SK-N-SH (cell line): ENCODE measurements at regions not wholly inside any gene's neighbourhood (a gene's known extent, or its start where the extent isn't known, plus 50 kb on each side); places are given as distances from the start of the nearest gene placed in this dataset.

Experiments
- TEAD4 ChIP-seq: IDR thresholded peaks from 2 replicates; pipeline ENCODE4 v1.4.0; 2012; ENCODE audit warnings: mild to moderate bottlenecking, borderline replicate concordance; ENCODE audit not compliant: insufficient read depth
- TF ChIP-seq, protein P1 (sequence below): fragments of 150-350 bp; IDR thresholded peaks from 2 replicates; pipeline ENCODE4 v1.6.1; 2017; ENCODE audit warnings: antibody characterized with exemption, low read length, low read depth, borderline replicate concordance

DNA sequence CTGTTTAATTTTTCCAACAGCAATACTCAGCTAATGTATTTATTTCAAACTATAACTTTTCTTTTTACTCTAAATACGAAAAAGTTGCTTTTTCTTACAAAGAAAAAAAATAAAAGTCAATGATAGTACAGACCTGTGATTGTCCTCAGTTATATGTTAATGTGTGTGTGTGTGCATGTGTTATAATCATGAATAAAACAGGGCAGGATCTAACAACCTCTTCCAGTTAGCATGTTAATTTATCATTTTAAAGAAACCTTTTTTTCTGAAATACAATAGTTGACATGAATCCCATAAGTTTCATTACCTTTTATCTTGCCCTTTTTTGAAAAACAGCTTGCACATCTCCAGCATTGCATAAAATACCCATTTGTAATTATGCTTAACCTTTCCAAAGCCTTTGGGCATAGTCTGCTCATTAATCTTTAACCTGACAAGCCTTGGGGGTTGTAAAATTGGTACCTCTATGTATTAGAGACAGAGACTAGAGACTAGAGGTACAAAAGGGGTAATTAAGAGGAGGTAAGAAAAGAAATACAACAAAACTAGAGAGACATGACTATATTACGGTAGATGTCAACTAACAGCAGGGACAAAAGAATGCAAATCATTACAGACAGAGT is 828.1 kb downstream of the OLFM4 start:
- TF ChIP-seq TEAD4: no peak
- TF ChIP-seq, protein P1, sequence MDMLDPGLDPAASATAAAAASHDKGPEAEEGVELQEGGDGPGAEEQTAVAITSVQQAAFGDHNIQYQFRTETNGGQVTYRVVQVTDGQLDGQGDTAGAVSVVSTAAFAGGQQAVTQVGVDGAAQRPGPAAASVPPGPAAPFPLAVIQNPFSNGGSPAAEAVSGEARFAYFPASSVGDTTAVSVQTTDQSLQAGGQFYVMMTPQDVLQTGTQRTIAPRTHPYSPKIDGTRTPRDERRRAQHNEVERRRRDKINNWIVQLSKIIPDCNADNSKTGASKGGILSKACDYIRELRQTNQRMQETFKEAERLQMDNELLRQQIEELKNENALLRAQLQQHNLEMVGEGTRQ: no peak
